Natural killer cell (primary cell): ENCODE measurements at regions not wholly inside any gene's neighbourhood (a gene's known extent, or its start where the extent isn't known, plus 50 kb on each side); places are given as distances from the start of the nearest gene placed in this dataset.
"Not testable (repeated sequence)": the region's sequence is repeated elsewhere in the genome, so short reads cannot be mapped to it uniquely, and the experiment has no call there.

Source experiments
- ATAC-seq, 3 donors: fragments of 150-1000 bp in 2 of 3; fragments of 200-7000 bp in 1 of 3; cut with Tn5 transposase; 1 replicate in 1 of 3; 2 replicates in 2 of 3; pipeline ENCODE4 v1.10.0; 2021; ENCODE audit warnings: mild to moderate bottlenecking in 2 of 3, moderate library complexity in 2 of 3
- DNase-seq, 2 donors: peaks; one replicate each; pipeline versions ENCODE4 v3.0.0 to v3.0.0-alpha.2; 2013 to 2021; ENCODE audit warnings: mixed read lengths in 1 of 2
- H3K27ac ChIP-seq: one replicate; pipeline ENCODE4 v1.5.1; 2013; ENCODE audit warnings: mild to moderate bottlenecking, low read length
- H3K27me3 ChIP-seq: one replicate; pipeline ENCODE4 v1.6.1; 2013; ENCODE audit warnings: low read length; ENCODE audit not compliant: control insufficient read depth, insufficient read depth
- H3K36me3 ChIP-seq: one replicate; pipeline ENCODE4 v1.6.1; 2013; ENCODE audit warnings: low read length; ENCODE audit not compliant: control insufficient read depth, insufficient read depth
- H3K4me1 ChIP-seq: one replicate; pipeline ENCODE4 v1.6.1; 2013; ENCODE audit warnings: low read length; ENCODE audit not compliant: control insufficient read depth, insufficient read depth
- H3K4me3 ChIP-seq: one replicate; pipeline ENCODE4 v1.5.1; 2013; ENCODE audit warnings: low read length
- H3K9me3 ChIP-seq: one replicate; pipeline ENCODE4 v1.6.1; 2013; ENCODE audit warnings: low read length; ENCODE audit not compliant: control insufficient read depth, insufficient read depth
- H3K27ac Mint-ChIP-seq, 2 donors: one replicate each; pipeline ENCODE4 v1.8.0; 2022; ENCODE audit warnings: mild to moderate bottlenecking in 2 of 2, mixed read lengths in 2 of 2, moderate library complexity in 1 of 2
- H3K27me3 Mint-ChIP-seq, 2 donors: one replicate each; pipeline ENCODE4 v1.8.0; 2022; ENCODE audit warnings: low read depth in 2 of 2, mixed read lengths in 2 of 2
- H3K36me3 Mint-ChIP-seq: one replicate; pipeline ENCODE4 v1.8.0; 2022; ENCODE audit warnings: mixed read lengths
- H3K4me1 Mint-ChIP-seq, 2 donors: one replicate each; pipeline ENCODE4 v1.8.0; 2022; ENCODE audit warnings: mixed read lengths in 2 of 2
- H3K4me3 Mint-ChIP-seq: one replicate; pipeline ENCODE4 v1.8.0; 2022; ENCODE audit warnings: mild to moderate bottlenecking, moderate library complexity, mixed read lengths
- H3K9me3 Mint-ChIP-seq, 2 donors: one replicate each; pipeline ENCODE4 v1.8.0; 2022; ENCODE audit warnings: mixed read lengths in 2 of 2
- WGBS: methylation state at CpG from one replicate; pipeline ENCODE4 v1.1.7; 2013; ENCODE audit warnings: missing lambda C conversion rate; ENCODE audit not compliant: insufficient coverage; 5-methylcytosine and 5-hydroxymethylcytosine counted together
- intact Hi-C: fragments of 100-400 bp; cut with micrococcal nuclease; formaldehyde crosslinking; loops from one replicate; pipeline ENCODE4 v1.14.2; 2022
- TF ChIP-seq, protein P1 (sequence below): fragments of 200-600 bp; IDR thresholded peaks from one replicate; pipeline ENCODE4 v1.8.0; 2022; ENCODE audit warnings: antibody characterized with exemption

- Mint-ChIP-seq H3K9me3 (peaks cover 6 to 13% of the 10 kb centered on the region in 2 donors), H3K27me3 (no peaks in the 10 kb centered on the region), H3K27ac (no peak overlapping the region), H3K36me3 (peaks cover 9% of the 10 kb centered on the region), H3K4me1 (no peaks in the 10 kb centered on the region), H3K4me3 (no peak overlapping the region)
- no peak overlapping the region for H3K27ac ChIP-seq
- intact Hi-C loops: no loop called here
- H3K9me3 ChIP-seq: no peaks in the 10 kb centered on the region
- H3K4me1 ChIP-seq: no peaks in the 10 kb centered on the region
- no peaks in the 10 kb centered on the region for H3K36me3 ChIP-seq
- H3K27me3 ChIP-seq: no peaks in the 10 kb centered on the region
- 100% methylated on average over 1 of the region's 2 CpGs for WGBS
- TF ChIP-seq, protein P1, sequence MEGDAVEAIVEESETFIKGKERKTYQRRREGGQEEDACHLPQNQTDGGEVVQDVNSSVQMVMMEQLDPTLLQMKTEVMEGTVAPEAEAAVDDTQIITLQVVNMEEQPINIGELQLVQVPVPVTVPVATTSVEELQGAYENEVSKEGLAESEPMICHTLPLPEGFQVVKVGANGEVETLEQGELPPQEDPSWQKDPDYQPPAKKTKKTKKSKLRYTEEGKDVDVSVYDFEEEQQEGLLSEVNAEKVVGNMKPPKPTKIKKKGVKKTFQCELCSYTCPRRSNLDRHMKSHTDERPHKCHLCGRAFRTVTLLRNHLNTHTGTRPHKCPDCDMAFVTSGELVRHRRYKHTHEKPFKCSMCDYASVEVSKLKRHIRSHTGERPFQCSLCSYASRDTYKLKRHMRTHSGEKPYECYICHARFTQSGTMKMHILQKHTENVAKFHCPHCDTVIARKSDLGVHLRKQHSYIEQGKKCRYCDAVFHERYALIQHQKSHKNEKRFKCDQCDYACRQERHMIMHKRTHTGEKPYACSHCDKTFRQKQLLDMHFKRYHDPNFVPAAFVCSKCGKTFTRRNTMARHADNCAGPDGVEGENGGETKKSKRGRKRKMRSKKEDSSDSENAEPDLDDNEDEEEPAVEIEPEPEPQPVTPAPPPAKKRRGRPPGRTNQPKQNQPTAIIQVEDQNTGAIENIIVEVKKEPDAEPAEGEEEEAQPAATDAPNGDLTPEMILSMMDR: no peak
- DNase-seq: no peak
- no peak overlapping the region for H3K4me3 ChIP-seq
- ATAC-seq: no peak
These were observed 425.1 kb downstream of the ACTL7B start for GRCh38 chr9:108430655-108431054.

DNA sequence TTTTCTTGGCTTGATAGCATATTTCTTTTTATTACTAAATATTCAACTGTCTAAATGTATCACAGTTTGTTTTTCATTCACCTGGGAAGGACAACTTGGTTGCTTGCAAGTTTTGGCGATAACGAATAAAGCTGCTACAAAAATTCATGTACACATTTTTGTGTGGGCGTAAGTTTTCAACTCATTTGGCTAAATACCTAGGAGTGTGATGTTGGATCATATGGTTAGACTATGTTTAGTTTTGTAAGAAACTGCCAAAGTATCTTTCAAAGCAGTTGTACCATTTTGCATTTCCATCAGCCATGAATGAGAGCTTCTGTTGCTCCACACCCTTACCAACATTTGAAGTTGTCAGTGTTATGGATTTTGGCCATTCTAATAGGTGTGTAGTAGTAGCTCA lies 428.0 kb downstream of the ACTL7B start:
- H3K9me3 Mint-ChIP-seq: peaks cover 4 to 17% of the 10 kb centered on the region in 2 donors
- no peak overlapping the region for H3K4me3 Mint-ChIP-seq
- H3K4me1 ChIP-seq: no peaks in the 10 kb centered on the region
- H3K4me3 ChIP-seq: no peak overlapping the region
- ATAC-seq: no peak
- H3K9me3 ChIP-seq: no peaks in the 10 kb centered on the region
- no peaks in the 10 kb centered on the region for H3K27me3 Mint-ChIP-seq
- no peak overlapping the region for H3K27ac Mint-ChIP-seq
- 98% methylated on average over 3 of the region's 3 CpGs for WGBS
- intact Hi-C loops: no loop called here
- no peaks in the 10 kb centered on the region for H3K27me3 ChIP-seq
- DNase-seq: no peak
- peaks cover 9% of the 10 kb centered on the region for H3K36me3 Mint-ChIP-seq
- TF ChIP-seq, protein P1: no peak
- H3K27ac ChIP-seq: no peak overlapping the region
- no peaks in the 10 kb centered on the region for H3K4me1 Mint-ChIP-seq
- H3K36me3 ChIP-seq: no peaks in the 10 kb centered on the region

- H3K4me3 Mint-ChIP-seq, intact Hi-C loops, H3K36me3 Mint-ChIP-seq: not testable (repeated sequence)
These were observed 429.3 kb downstream of the ACTL7B start for GRCh38 chr9:108426421-108426940.

GRCh38 chr9:108423433-108423832 lies 432.4 kb downstream of the ACTL7B start:
- WGBS: 91% methylated on average over 9 of the region's 9 CpGs
- H3K4me3 Mint-ChIP-seq: no peak overlapping the region
- peaks cover 5 to 12% of the 10 kb centered on the region in 2 donors for H3K9me3 Mint-ChIP-seq
- no peaks in the 10 kb centered on the region for H3K9me3 ChIP-seq
- H3K4me3 ChIP-seq: no peak overlapping the region
- no peaks in the 10 kb centered on the region for H3K4me1 ChIP-seq
- intact Hi-C loops: no loop called here
- TF ChIP-seq, protein P1: no peak
- DNase-seq (no peak), ATAC-seq (no peak)
- no peak overlapping the region for H3K27ac Mint-ChIP-seq
- H3K27me3 ChIP-seq: no peaks in the 10 kb centered on the region
- H3K27ac ChIP-seq: no peak overlapping the region
- no peaks in the 10 kb centered on the region for H3K4me1 Mint-ChIP-seq
- no peaks in the 10 kb centered on the region for H3K36me3 ChIP-seq
- no peaks in the 10 kb centered on the region for H3K36me3 Mint-ChIP-seq
- H3K27me3 Mint-ChIP-seq: no peaks in the 10 kb centered on the region

More at GRCh38 chr9:108426421-108426940, 429.3 kb downstream of the ACTL7B start:
- not testable (repeated sequence) for H3K27me3 ChIP-seq, H3K27ac Mint-ChIP-seq, H3K27ac ChIP-seq, H3K4me1 Mint-ChIP-seq, H3K36me3 ChIP-seq, DNase-seq, H3K4me1 ChIP-seq, H3K27me3 Mint-ChIP-seq, ATAC-seq, H3K4me3 ChIP-seq, H3K9me3 ChIP-seq
- H3K9me3 Mint-ChIP-seq: peaks cover 4 to 14% of the 10 kb centered on the region in 2 donors
- 80% methylated on average over 3 of the region's 3 CpGs for WGBS
